Parathyroid adenoma (tissue), 2 donors: ENCODE measurements at regions not wholly inside any gene's neighbourhood (a gene's known extent, or its start where the extent isn't known, plus 50 kb on each side); places are given as distances from the start of the nearest gene placed in this dataset.

Experiments used
- H2AFZ ChIP-seq: fragments of 300-600 bp; sonication (generic); one replicate; pipeline ENCODE4 v1.7.0; 2017; ENCODE audit warnings: antibody characterized with exemption, mild to moderate bottlenecking
- H3K27ac ChIP-seq: fragments of 300-600 bp; sonication (generic); one replicate; pipeline ENCODE4 v1.7.0; 2017
- H3K27me3 ChIP-seq: fragments of 300-600 bp; sonication (generic); one replicate; pipeline ENCODE4 v1.7.0; 2017; ENCODE audit warnings: low read length; ENCODE audit not compliant: control insufficient read depth, insufficient read depth
- H3K36me3 ChIP-seq: fragments of 300-600 bp; sonication (generic); one replicate; pipeline ENCODE4 v1.7.0; 2017; ENCODE audit warnings: low read length; ENCODE audit not compliant: control insufficient read depth, insufficient read depth
- H3K4me1 ChIP-seq: fragments of 300-600 bp; sonication (generic); one replicate; pipeline ENCODE4 v1.7.0; 2017; ENCODE audit warnings: control low read depth
- H3K4me2 ChIP-seq: fragments of 300-600 bp; sonication (generic); one replicate; pipeline ENCODE4 v1.7.0; 2017; ENCODE audit warnings: low read length
- H3K4me3 ChIP-seq: fragments of 300-600 bp; sonication (generic); one replicate; pipeline ENCODE4 v1.7.0; 2017; ENCODE audit warnings: low read depth, low read length
- H3K79me2 ChIP-seq: fragments of 300-600 bp; sonication (generic); one replicate; pipeline ENCODE4 v1.7.0; 2017; ENCODE audit warnings: control low read depth
- H3K9ac ChIP-seq: fragments of 300-600 bp; sonication (generic); one replicate; pipeline ENCODE4 v1.7.0; 2017; ENCODE audit warnings: mild to moderate bottlenecking
- H3K9me3 ChIP-seq: fragments of 300-600 bp; sonication (generic); one replicate; pipeline ENCODE4 v1.7.0; 2017; ENCODE audit warnings: low read length; ENCODE audit not compliant: control insufficient read depth
- TF ChIP-seq, protein P1 (sequence below): fragments of 300-600 bp; sonication (generic); IDR thresholded peaks from one replicate; pipeline ENCODE4 v1.7.0; 2017; ENCODE audit warnings: antibody characterized with exemption, mild to moderate bottlenecking
- donor health status: primary hyperparathyroidism.

GRCh38 chr10:130378556-130379400 lies 242.6 kb downstream of the GLRX3 start:
- H3K27ac ChIP-seq = no peak overlapping the region
- H3K27me3 ChIP-seq = no peaks in the 10 kb centered on the region
- TF ChIP-seq, protein P1, sequence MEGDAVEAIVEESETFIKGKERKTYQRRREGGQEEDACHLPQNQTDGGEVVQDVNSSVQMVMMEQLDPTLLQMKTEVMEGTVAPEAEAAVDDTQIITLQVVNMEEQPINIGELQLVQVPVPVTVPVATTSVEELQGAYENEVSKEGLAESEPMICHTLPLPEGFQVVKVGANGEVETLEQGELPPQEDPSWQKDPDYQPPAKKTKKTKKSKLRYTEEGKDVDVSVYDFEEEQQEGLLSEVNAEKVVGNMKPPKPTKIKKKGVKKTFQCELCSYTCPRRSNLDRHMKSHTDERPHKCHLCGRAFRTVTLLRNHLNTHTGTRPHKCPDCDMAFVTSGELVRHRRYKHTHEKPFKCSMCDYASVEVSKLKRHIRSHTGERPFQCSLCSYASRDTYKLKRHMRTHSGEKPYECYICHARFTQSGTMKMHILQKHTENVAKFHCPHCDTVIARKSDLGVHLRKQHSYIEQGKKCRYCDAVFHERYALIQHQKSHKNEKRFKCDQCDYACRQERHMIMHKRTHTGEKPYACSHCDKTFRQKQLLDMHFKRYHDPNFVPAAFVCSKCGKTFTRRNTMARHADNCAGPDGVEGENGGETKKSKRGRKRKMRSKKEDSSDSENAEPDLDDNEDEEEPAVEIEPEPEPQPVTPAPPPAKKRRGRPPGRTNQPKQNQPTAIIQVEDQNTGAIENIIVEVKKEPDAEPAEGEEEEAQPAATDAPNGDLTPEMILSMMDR = no peak
- H2AFZ ChIP-seq = no peak overlapping the region
- H3K9me3 ChIP-seq = no peaks in the 10 kb centered on the region
- H3K4me3 ChIP-seq = no peak overlapping the region
- no peaks in the 10 kb centered on the region for H3K36me3 ChIP-seq
- no peak overlapping the region for H3K9ac ChIP-seq
- H3K4me1 ChIP-seq = no peaks in the 10 kb centered on the region
- no peaks in the 10 kb centered on the region for H3K79me2 ChIP-seq
- H3K4me2 ChIP-seq = no peak overlapping the region

DNA sequence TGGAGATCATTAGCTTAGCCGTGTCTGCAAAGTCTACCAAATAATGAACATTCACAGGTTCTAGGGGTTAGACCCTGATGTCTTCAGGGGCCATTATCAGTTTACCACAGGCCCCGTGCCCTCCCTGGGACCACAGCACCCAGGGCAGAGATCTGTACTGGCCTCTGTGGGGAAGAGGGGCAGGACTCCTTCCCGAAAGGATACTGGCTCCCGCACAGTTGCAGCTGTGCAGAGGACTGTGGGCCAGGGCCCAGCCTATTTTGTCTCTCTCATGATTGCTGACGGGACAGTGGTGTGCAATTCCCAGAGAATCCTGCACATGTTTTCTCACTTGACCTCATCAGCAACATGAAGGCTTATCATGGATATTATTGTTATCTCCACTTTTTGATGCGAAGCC lies 243.9 kb downstream of the GLRX3 start:
- no peak overlapping the region for H3K27ac ChIP-seq

DNA sequence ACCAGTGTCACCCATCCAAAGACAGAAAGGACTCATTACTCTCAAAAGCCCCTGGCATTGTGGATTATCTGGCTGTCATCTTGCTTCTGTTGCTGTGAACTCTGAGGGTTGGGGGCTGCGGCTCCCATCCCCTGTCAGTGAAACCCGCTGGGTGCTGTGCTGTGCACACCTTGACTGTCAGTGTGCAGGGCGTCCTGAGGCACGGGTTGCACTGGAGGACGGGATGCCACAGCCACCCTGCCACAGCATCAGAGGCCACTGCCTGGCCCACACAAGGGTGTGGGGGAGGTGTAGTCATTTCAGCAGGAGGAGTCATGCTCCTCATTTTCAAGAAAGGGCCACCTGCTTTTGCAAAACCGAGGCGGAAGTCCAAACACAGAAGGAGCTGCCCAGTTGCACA lies 245.8 kb downstream of the GLRX3 start:
- Histone ChIP-seq H3K36me3 (no peaks in the 10 kb centered on the region), H3K4me1 (no peaks in the 10 kb centered on the region), H3K4me3 (no peak overlapping the region), H3K9me3 (no peaks in the 10 kb centered on the region), H3K27ac (no peak overlapping the region), H3K4me2 (no peak overlapping the region), H2AFZ (no peak overlapping the region), H3K27me3 (no peaks in the 10 kb centered on the region), H3K79me2 (no peaks in the 10 kb centered on the region), H3K9ac (no peak overlapping the region)
- TF ChIP-seq, protein P1 = no peak

More for the DNA sequence above, 243.9 kb downstream of the GLRX3 start:
- H3K9me3 ChIP-seq = no peaks in the 10 kb centered on the region
- no peak overlapping the region for H3K4me2 ChIP-seq
- H3K4me3 ChIP-seq = no peak overlapping the region
- TF ChIP-seq, protein P1 = no peak
- no peaks in the 10 kb centered on the region for H3K36me3 ChIP-seq
- H3K79me2 ChIP-seq = no peaks in the 10 kb centered on the region
- H3K4me1 ChIP-seq = no peaks in the 10 kb centered on the region
- H3K9ac ChIP-seq = no peak overlapping the region
- H2AFZ ChIP-seq = no peak overlapping the region
- no peaks in the 10 kb centered on the region for H3K27me3 ChIP-seq

DNA sequence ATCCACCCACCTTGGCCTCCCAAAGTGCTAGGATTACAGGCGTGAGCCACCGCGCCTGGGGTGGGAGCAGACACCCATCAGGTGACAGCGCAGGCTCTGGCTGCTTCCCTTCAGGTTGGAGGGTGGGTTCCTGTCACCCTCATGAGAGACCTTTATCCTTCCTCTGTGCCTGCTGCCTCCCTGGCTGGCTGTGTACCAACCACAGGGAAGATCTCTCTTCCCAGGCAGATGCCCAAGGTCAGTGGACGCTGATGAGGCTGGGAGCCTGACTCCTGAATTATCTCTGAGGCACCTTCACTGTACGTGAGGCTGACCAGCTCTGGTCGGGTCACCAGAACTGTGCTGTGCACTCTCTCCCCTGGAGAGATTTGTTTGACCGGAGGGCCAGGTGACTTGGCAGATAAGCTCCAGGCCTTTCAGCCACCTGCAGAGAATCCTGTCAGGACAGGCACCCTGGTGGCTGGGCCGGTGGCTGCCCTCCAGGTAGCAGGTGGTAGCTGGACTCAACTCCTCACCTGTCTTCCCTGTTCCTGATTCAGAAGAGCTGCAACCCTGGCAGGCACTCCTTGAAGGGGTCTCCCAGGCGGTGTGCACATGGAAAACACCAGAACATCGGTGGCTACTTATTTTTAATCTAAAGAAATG lies 251.9 kb downstream of the GLRX3 start:
- H3K27me3 ChIP-seq = no peaks in the 10 kb centered on the region
- no peaks in the 10 kb centered on the region for H3K79me2 ChIP-seq
- TF ChIP-seq, protein P1 = no peak
- no peak overlapping the region for H3K4me2 ChIP-seq
- H3K36me3 ChIP-seq = no peaks in the 10 kb centered on the region
- H3K4me3 ChIP-seq = no peak overlapping the region
- H2AFZ ChIP-seq = no peak overlapping the region
- H3K9ac ChIP-seq = no peak overlapping the region
- no peaks in the 10 kb centered on the region for H3K9me3 ChIP-seq
- no peak overlapping the region for H3K27ac ChIP-seq
- no peaks in the 10 kb centered on the region for H3K4me1 ChIP-seq
